Activated gamma-delta T cell treated with Interleukin-2 at 50 U/mL for 16 hours (primary cell): ENCODE measurements at regions not wholly inside any gene's neighbourhood (a gene's known extent, or its start where the extent isn't known, plus 50 kb on each side); places are given as distances from the start of the nearest gene placed in this dataset.

ENCODE experiments used
- DNase-seq: peaks from one replicate; pipeline ENCODE4 v3.0.0-alpha.2; 2020

DNA sequence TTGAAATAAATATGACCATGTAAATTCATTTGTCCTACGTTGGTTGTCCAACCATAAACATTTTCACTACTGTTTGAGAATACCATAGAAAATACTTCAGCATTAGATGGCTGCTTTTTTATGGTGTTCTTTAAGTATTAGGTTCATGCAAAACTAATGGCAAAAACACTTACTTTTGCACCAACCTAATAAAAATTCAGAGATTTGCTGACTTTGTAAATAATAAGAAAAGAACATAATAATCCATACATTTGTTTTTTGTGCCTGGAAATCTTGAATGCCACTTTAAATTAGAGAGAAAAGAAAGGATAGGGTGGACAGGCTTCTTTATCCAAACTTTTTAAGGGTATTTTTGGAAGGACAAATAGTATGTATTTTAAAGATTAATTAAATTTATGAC lies 719.7 kb upstream of the TYRP1 start:
- DNase-seq, result no peak

DNA sequence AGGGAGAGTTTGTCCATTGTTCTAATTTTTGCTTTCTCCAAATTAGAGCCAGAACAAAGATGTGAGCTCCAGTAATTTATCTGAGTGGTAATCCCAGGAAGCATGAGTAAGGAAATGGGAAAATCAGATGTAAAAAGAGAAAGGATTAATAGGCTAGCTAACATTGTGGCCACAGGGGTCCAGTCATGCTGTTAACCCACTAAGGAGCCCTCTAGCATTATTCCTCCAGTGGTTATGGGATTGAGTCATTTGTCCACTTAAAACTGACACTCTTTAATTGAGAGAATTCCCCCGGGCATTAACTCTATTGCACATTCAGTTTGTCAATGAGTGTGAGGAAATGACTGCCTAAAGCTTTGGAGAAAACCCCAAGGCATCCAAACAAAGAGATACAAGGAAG lies 700.3 kb upstream of the TYRP1 start:
- DNase-seq, result no peak

DNA sequence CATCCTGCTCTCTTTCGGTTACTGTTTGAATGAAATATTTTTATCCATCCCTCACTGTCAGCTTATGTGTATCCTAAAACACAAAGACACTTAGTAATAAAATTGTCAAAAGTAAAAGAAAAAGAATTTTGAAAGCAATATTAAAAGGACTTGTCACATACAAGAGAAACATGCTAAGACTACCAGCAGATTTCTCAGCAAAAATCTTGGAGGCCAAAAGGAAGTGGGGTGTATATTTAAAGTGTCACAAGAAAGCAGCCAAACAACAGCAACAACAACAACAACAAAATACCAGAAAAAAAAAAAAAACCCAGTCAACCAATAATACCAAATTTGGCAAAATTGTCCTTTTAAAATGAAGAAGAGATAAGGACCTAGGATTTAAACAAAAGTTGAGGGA lies 678.7 kb upstream of the TYRP1 start:
- no peak for DNase-seq

DNA sequence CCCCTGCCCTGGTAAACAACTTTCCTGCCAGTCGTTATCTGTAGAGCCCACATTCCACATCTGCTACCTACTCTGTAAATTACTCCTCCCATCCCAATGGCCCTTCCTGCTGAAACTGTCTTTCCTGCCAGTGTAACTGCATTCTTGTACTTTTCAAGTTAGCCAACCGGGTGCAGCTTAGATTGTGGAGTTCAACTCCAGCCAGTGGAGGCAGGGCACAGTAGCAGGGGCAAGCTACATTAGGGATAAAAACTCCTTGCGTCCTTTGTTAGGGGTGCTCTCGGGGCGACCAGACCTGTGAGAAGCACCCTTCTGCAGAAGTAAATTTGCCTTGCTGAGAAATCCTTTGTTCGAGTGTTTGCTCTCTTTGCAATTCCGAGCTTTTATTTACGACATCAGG lies 639.0 kb upstream of the TYRP1 start:
- no peak for DNase-seq

DNA sequence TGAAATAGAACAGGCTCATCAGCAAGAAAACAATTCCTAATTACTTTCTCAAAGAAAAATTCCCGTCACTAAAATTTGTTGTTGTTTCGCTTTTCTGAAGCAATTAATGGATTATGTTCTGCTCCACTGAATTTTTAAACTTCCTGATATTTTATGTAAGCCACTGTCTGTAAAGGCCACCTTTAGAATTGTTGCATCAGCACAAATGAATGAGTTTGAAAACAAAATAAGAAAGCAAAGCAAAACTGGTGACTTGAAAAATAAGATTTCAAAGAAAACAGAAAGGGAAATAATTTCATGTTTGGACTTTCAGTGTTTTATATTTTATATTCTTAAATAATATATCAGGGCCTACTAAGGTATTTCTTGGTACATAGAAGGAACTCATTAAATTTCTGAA lies 636.3 kb upstream of the TYRP1 start:
- no peak for DNase-seq

DNA sequence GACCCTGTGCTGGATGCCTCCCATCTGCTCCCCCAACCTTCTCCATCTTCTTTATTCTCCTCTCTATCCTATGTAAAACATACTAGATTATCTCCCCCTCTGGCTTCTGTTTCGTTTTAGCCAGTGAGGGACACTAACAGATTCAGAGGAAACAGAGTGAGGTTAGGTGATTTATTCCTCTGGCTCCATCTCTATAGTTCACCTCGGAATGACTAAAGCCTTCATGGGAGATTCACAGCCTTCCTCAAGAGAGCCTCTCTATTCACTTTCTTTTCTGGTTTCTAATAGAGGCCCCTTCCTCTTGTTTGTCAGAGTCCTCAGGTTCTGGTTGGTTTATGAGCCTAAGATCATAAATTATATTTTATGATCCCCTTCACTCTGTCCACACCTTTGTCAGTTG lies 633.1 kb upstream of the TYRP1 start:
- DNase-seq, result no peak

DNA sequence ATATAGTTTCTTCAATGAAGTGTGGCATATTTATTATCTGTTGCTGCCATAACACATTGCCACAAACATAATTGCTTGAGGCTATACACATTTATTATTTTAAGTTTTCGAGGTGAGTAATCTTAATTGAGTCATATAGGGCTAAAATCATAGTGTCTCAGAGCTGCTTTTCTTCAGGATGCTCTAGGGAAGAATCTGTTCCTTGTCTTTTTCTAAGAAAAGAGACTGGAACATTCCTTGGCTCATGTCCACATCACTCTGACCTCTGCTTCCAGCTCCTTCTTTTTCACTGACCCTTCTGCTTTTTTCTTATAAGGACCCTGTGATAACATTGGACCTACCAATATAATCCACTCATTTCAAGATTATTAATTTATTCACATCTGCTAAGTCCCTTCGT lies 632.4 kb upstream of the TYRP1 start:
- DNase-seq, result no peak

DNA sequence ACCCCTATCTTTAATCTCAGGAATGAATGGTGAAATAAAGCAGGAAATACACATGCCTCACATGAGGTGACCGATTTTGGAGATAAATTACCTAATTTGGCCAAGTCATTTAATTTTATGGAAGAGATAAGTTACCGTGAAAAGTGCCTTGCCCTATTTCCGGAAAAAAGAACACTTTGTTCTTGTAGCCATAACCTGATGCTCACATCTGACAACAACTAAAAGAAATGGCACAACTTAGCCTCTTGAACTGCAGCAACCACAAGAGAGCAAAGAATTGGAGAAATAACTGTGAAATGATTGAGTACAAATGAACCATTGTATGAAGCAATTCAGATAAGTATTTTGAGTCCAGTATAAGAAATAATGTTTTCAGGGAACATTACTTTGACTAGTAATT lies 628.1 kb upstream of the TYRP1 start:
- DNase-seq, result no peak

DNA sequence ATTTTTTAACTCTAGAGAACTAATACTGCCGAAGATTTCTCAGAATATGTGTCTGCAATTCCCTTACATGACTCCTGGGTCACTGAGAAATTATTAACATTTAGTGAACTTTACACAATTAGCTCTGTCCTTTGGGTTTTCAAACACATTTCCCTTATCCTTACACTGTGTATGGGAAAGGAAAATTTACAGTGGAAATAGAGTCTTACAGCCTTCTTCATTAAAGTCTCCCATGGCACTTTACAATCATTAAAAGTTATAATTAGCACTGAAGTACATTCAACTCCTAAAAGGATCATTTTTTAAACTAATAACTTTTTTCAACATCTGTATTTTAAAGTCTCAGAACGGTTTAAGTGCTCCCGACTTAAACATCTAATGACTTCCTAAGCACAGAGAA lies 627.5 kb upstream of the TYRP1 start:
- DNase-seq, result no peak

DNA sequence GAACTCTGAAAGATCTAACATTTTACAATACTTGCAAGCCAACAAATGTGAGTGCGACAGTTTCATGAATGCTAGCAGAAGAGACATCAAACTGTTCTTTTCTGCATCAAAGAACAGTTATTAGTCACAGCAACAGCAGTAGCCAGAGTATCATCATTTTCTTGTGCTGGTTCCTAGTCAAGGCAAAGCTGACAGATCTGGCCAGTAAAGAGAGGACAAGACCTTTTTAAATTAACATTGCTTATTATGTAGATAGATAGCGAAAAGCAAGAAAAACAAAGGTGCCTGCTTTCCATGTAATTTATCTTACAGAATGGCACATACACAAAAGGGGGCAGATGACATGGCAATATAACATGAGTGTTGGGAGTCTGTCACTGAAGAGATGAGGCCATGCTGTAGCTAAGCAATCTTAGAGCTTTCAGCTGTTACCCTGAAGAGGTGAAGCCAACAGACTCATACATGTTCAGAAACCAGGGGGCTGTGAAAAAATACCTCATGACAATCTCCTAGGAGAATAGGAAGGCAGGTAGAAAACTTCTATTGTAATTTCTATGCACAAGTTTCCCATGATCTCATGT lies 626.6 kb upstream of the TYRP1 start:
- DNase-seq, result no peak

DNA sequence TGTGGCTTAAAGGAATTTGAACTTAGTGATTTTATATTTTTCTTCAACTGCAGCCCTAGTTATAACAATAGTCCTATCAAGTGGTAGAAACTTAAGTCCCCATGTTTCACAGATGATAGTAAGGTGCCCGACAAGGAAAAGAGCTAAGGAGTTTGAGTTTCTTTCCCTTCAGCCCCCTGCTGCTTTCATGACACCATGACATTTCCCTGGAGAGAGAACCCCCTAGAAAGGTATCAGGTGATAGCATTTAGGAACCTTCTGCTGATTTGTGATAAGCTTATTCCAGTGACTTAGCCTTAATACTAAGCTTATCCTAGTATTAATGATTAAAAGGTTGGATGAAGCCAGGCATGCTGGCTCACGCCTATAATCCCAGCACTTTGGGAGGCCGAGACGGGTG lies 623.8 kb upstream of the TYRP1 start:
- no peak for DNase-seq

DNA sequence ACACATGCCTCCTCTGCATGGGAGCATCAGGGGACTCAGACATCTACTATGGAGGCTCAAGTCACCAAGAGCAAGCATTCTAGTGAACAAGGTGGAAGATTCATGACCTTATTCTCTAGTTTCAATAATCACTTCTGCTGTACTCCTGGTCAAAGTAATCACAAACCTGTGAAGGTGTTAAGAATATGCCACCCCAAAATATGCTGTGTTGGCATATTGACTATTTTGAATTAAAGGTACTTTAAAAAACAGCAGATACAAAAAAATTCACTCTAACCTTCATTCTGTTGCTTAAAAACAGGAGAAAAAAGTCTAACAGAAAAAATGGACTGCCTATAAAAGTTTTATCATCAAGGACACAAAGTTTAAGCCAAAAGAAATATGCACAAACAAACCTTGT lies 607.8 kb upstream of the TYRP1 start:
- no peak for DNase-seq

DNA sequence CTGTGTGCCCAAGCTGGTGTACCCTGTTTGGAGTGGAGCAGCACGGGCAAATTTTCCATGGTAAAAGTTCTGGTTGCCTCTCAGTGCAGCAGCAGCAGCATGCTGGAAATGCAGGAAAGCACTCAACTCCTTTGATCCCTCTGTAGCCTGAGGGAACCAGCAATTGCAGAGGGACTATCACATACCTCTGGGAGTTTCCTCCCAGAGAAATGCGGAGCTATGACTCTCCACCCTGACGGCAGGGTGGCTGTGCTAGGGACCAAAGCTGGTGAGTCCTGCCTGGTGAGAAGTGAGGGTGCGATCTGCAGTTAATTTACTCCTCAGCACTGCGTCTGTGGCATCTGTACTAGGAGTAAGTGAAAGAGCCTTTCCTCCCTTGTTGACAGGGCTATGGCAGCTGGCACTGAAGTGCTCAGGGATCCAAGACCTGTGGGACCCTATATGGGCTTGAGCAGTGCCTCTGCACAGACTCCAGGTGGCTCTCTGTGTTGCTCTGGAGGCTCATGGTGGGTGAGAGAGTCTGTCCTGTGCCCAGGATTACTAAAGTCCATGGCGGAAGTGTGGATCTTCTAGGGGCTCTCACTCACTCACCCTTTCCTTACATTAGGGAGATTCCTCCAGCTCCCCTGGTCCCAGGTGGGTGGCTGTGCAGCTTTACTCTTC lies 601.2 kb upstream of the TYRP1 start:
- no peak for DNase-seq

DNA sequence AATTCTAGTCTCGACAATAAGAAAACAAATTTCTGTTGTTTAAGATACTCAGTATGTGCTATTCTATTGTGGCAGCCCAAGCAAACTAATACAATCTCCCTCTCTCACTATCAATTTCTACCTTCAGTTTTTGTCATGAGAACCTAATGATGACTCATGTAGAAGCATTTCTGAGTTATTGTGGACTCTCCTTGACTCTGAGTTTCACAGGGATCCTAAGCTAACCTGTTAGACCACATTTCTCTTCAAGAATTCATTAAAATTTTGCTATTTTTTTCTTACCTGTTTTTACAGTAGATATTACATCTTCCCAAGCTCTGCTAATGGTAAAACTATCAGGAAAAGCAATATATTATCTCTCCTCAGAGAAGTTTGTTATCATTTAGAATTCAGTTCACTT lies 599.1 kb upstream of the TYRP1 start:
- DNase-seq, result no peak

DNA sequence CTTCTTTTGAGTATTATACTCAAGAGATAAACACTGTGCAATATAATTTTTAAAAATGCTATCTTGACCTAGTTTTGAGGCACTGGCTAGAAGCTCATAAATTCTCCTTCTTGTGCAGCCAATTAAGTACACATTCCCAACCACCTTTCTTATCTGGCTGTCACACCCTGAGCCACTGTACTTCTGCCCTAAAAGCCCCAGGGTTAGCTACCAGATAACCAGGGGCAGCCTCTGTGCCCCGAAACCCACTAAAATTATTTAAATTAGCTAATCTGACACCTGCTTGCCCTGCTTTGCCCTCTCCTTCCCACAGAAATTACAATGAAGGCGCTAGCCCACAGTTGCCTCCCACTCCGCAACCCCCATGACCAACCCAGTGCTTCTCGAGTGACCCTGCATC lies 597.3 kb upstream of the TYRP1 start:
- DNase-seq, result no peak

DNA sequence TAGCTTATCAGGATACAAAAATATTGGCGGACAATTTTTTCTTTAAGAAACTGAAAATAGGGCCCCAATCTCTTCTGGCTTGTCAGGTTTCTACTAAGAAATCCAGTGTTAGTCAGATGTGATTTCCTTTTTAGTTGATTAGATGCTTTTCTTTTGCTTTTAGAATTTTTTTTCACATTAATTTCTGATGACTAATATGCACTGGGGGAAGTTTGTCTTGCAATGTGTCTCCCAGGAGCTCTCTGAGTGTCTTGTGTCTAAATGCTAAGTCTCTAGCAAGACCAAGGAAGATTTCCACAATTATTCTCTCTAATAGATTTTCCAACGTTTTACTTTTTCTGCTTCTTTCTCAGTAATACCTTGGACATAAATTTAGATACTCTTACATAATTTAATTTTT lies 559.8 kb upstream of the TYRP1 start:
- no peak for DNase-seq

DNA sequence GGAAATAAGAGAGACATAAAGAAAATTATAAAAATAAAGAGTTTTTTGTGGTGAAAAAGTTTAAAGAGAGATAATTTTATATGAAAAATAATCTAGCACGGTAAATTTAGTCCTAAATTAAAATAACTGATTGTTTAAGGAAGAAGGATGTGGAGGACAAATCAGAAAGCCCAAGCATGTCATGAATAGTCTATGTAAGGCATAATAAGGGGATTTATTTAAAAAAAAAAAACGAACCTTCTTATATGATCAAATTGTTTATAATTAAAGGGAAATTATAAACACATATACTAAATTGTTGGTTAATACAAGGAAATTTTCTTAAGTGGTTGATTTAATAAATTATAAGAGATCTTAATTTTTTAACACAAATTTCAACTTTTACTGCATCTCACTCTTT lies 551.8 kb upstream of the TYRP1 start:
- DNase-seq, result no peak

DNA sequence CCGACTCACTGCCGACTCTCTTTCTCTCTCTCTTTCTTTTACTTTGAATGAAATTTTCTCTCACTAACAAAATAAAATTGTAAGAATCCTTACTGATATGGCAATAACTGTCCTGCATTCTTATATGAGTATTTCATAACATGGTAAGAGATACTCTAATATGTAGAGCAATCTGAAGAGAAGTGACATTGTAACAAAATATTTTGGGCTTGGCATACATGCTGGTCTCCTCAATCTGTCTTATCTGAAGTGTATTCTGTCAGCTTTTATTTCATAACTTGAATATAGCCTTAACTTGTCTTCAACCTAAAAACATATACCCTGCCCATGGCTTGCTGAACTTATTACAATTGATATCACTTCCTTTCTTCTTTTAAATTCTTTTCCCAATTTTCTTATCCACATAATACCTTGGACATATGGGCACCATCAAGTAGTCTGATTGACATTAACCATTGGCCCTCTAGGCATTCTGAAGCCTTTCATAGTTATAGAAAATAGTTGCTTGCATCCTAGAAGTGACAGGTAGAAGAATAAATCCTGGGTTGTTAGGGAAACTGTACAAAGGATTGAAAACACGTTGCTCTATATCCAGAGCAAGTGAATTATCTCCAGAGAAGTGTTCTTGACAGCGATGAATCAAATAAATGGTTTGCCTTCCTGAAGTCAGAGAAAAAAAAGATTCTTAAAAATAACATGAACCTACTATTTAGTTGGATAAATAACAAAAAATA lies 537.6 kb upstream of the TYRP1 start:
- no peak for DNase-seq

DNA sequence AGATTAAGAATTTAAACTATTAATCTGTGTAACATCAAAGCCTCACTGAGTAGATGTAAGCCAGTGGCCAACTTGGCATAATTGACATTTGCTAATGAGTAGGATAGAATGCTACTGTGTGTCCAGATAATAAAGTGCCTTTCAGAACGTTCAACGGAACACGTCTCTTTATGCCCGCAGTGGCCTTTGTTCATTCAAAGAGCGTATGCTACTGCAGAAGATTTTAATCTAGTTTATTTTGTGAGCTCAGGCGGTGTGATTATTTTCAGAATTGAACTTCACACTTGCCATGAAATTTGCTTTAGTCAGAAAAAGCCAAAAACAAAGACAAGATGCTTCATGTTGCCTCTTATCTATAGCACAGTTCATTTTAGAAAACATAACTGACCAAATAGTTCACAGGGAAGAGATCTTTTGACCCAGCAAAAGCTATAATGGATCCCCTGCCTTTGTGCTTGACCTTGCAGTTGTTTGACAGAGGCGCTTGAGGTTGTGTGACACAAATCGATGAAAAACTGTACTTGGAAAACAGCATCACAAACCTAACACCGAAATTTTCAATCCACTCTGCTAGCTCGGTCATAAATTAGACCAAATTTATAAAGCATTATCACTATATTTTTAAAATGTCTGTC lies 530.9 kb upstream of the TYRP1 start:
- no peak for DNase-seq

DNA sequence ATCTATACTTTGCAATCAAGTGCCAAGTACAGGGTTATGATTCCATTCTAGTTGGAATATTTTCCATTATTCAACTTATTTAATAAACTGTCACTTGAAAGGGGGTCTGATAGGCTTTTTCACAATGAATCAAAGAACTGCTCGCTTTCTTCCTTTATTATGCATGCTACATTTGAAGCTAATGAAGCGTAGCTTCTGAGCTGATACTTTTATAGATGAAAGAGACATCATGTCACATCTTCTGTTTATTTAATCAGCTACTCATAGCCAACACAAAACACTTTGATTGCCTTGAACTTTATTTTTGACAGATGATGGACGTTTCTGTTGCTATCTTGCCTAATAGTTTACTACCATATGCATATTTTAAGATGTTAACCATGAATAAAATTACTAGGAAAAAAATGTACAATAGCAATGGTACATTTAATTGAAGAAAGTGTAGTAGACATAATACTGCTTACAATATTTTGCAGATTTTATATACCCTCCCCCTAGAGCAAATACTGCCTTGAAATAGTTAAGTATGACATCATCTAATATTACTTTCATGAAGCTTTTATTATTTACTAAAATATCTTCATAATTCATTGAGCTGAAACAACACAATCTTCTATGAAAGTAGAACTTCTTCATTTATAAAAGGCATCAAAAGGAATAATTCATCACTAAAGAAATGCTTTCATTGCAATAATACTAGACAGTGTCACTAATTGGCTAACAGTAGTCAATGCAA lies 529.3 kb upstream of the TYRP1 start:
- DNase-seq, result no peak

DNA sequence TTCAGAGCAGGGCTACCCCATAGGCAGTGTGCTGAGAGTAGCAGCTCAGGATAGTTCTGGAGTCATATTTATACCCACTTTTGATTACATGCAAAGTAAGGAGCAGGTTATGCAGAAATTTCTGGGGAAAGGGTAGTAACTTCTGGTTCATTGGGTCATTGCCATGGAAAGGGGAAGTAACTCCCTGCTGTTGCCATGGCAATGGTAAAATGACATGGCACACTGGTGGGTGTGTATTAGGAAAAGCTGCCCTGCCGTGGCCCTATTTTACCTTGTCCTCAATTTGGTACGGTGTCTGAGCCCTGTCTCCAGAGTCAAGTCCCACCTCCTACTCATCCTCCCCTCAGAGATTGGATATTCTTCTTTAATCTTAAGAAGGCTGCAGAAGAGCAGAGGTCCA lies 526.7 kb upstream of the TYRP1 start:
- DNase-seq, result no peak

DNA sequence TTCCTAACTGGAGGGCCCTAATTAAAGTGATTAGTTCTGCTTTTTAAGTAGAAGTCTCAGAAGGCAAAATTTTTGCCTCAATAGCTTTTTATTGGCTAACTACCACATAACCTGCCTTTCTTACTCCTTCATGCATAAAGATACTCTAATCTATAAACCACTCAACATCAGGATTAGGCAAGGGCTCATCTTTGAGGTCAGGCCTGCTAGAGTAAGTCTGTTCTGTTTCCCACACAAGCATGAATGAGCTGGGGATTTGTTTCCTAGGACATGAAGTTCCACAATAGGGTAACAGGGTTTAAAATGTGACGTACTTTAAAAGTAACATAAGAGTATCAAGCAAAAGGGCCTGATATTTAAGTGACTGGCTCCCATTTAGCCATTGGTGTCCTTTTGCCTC lies 522.7 kb upstream of the TYRP1 start:
- DNase-seq, result no peak

DNA sequence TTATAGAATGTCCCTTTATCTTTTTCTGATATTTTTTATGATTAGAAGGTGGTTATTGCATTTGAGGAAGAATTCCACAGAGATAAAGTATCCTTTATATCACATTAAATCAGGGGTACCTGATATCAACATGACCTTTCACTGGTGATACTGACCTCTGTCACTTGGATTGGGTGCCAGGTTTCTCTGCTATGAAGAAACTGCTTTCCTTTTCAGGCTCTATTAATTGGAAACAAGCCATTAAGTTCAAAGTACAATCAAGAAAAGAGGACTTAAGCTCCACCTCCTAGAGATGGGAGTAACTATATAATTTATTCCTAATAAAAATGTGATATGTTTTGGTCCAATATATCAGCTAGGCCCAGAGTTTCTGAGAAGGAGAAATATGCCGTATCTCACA lies 514.6 kb upstream of the TYRP1 start:
- no peak for DNase-seq

DNA sequence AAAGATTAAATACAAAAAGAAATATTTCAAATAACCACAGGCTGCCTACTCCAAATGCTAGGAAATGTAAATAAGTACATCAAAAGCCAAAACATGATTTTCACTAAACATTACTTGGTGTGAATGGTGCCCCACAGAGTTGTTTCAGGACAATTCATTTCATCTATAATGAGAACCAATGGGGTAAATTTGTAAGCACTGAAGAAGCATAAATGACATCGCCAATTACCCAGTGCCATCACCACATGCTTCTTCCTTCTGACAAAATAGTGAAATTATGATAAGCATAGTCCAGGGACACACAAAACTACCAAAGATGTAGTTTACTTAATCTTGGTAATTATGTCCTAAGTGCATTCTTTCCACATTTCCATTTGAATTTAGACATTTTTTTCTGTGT lies 510.4 kb upstream of the TYRP1 start:
- DNase-seq, result no peak
